ENCODE measurements at regions not wholly inside any gene's neighbourhood (a gene's known extent, or its start where the extent isn't known, plus 50 kb on each side); places are given as distances from the start of the nearest gene placed in this dataset.

- POLR2A ChIA-PET (ENCODE audit: partially characterized antibody): no interaction called here
- no peak overlapping the region for H2AK5ac ChIP-seq (ENCODE audit: low read depth, low read length)
- no peak overlapping the region for H3K23ac ChIP-seq (ENCODE audit: insufficient read length)
- H2BK20ac ChIP-seq (ENCODE audit: low read length): no peak overlapping the region
- H3K4me1 ChIP-seq (replicated peaks in 1 of 4; ENCODE audit: control insufficient read depth in 3 of 4, insufficient read depth in 4 of 4, low read length in 3 of 4): no peaks in the 10 kb centered on the region; a peak in 2 of 7 replicates
- no peak overlapping the region for H4K91ac ChIP-seq (replicated peaks; ENCODE audit: insufficient read length, low read length)
- H3K4me3 ChIP-seq (ENCODE audit: extremely low read depth in 1 of 4, insufficient read depth in 2 of 4, low read depth in 3 of 4, low read length in 4 of 4): no peak overlapping the region
- H2BK5ac ChIP-seq (ENCODE audit: low read depth, low read length): no peak overlapping the region
- H3K79me1 ChIP-seq (ENCODE audit: low read depth, low read length): no peaks in the 10 kb centered on the region
- H3K4me2 ChIP-seq (ENCODE audit: insufficient read depth in 1 of 2, low read depth in 2 of 2, low read length in 2 of 2): no peak overlapping the region
- H3K27me3 ChIP-seq (replicated peaks in 1 of 4; ENCODE audit: control insufficient read depth in 3 of 4, extremely low read depth in 1 of 4, insufficient read depth in 3 of 4, low read length in 3 of 4): no peaks in the 10 kb centered on the region; a peak in 1 of 7 replicates
- no peaks in the 10 kb centered on the region for H4K20me1 ChIP-seq (replicated peaks in 1 of 2; ENCODE audit: control insufficient read depth in 1 of 2, insufficient read depth in 2 of 2, low read length in 2 of 2)
- no peak overlapping the region; the same call in 1 of the 2 replicates for H4K8ac ChIP-seq (ENCODE audit: extremely low read depth, insufficient read depth, low read length)
- no peak overlapping the region for H2BK120ac ChIP-seq (replicated peaks; ENCODE audit: low read depth, low read length)
- no peak overlapping the region for H3K18ac ChIP-seq (ENCODE audit: extremely low read depth, low read length)
- WGBS, 2 experiments (ENCODE audit: extremely low coverage in 1 of 2, insufficient coverage in 1 of 2, insufficient read length in 1 of 2, insufficient replicate concordance in 2 of 2, low coverage in 1 of 2, low lambda C conversion rate in 2 of 2, missing lambda C conversion rate in 1 of 2): 80 to 100% methylated on average over 1 to 4 of the region's 4 CpGs
- H2BK12ac ChIP-seq (ENCODE audit: low read depth, low read length): no peak overlapping the region
- no peaks in the 10 kb centered on the region for H3K79me2 ChIP-seq (ENCODE audit: control insufficient read depth in 1 of 2, insufficient read depth in 2 of 2, low read length in 2 of 2)
- H3K23me2 ChIP-seq (ENCODE audit: low read depth, low read length): no peaks in the 10 kb centered on the region
- no peak for TF ChIP-seq ATF3 (IDR thresholded peaks at IDR 0.05; ENCODE audit: insufficient read depth, low read depth, low read length)
- no peak overlapping the region for H3K14ac ChIP-seq (ENCODE audit: insufficient read length)
- no peak overlapping the region for H4K5ac ChIP-seq (ENCODE audit: insufficient read length, low read depth, low read length)
- FAIRE-seq: no peak
- H2BK15ac ChIP-seq (ENCODE audit: low read length): peak overlapping the region; percentile 73; the same call in 1 of the 2 replicates
- H3K4ac ChIP-seq (replicated peaks; ENCODE audit: insufficient read length, low read depth, low read length): peak overlapping the region; percentile 8
- CTCF ChIA-PET (ENCODE audit: partially characterized antibody): interaction anchor here (0.6 to 1.7 kb wide), 5 partner anchors 15 to 867 kb away, joined by 3 to 5 read pairs (median 3); no protein-coding TSS in a partner anchor
- no peak overlapping the region for H3K56ac ChIP-seq (replicated peaks; ENCODE audit: insufficient read length, low read depth, low read length)
- no peaks in the 10 kb centered on the region for H3K36me3 ChIP-seq (ENCODE audit: control insufficient read depth in 2 of 4, insufficient read depth in 4 of 4, low read length in 3 of 4)
- H3K27ac ChIP-seq (ENCODE audit: low read depth, low read length): no peak overlapping the region
- no peak overlapping the region for H3K9ac ChIP-seq (replicated peaks in 1 of 4; ENCODE audit: extremely low read depth in 1 of 4, low read depth in 3 of 4, low read length in 3 of 4)
- no peak overlapping the region for H2AFZ ChIP-seq (ENCODE audit: low read length)
- DNase-seq (ENCODE audit: low read depth in 1 of 2, low spot score in 2 of 2): no peak
- H3K9me3 ChIP-seq (ENCODE audit: insufficient read depth in 2 of 2, low read depth in 1 of 2, low read length in 1 of 2): no peaks in the 10 kb centered on the region
Observed at GRCh38 chr1:56423716-56424115, 155.6 kb downstream of the PLPP3 start.
